HG03460 (cell line): ENCODE measurements at regions not wholly inside any gene's neighbourhood (a gene's known extent, or its start where the extent isn't known, plus 50 kb on each side); places are given as distances from the start of the nearest gene placed in this dataset.

Source experiments
- ATAC-seq: cut with Tn5 transposase; IDR thresholded peaks from one replicate; pipeline ENCODE4 v1.9.1; 2021; ENCODE audit not compliant: unreplicated experiment

- ATAC-seq, result no peak
These were observed 125.6 kb upstream of the MCTP2 start for GRCh38 chr15:94105760-94106159.

GRCh38 chr15:94100863-94101262 lies 130.5 kb upstream of the MCTP2 start:
- ATAC-seq, result no peak

- ATAC-seq, result no peak
These were observed 131.8 kb upstream of the MCTP2 start for GRCh38 chr15:94099574-94099960.

GRCh38 chr15:94098921-94099573 lies 132.3 kb upstream of the MCTP2 start:
- ATAC-seq, result no peak

GRCh38 chr15:94097552-94097951 lies 133.8 kb upstream of the MCTP2 start:
- no peak for ATAC-seq

GRCh38 chr15:94094310-94094709 lies 137.1 kb upstream of the MCTP2 start:
- ATAC-seq, result no peak

GRCh38 chr15:94086341-94086740 lies 145.0 kb upstream of the MCTP2 start:
- ATAC-seq, result no peak

- no peak for ATAC-seq
These were observed 147.8 kb upstream of the MCTP2 start for GRCh38 chr15:94083467-94084052.

- no peak for ATAC-seq
These were observed 149.5 kb upstream of the MCTP2 start for GRCh38 chr15:94081829-94082228.

GRCh38 chr15:94080989-94081605 lies 150.3 kb upstream of the MCTP2 start:
- ATAC-seq, result no peak

GRCh38 chr15:94080416-94080815 lies 150.9 kb upstream of the MCTP2 start:
- ATAC-seq, result no peak

GRCh38 chr15:94079968-94080367 lies 151.4 kb upstream of the MCTP2 start:
- no peak for ATAC-seq

GRCh38 chr15:94079459-94079858 lies 151.9 kb upstream of the MCTP2 start:
- no peak for ATAC-seq

- no peak for ATAC-seq
These were observed 153.4 kb upstream of the MCTP2 start for GRCh38 chr15:94077938-94078337.

- ATAC-seq, result no peak
These were observed 156.0 kb upstream of the MCTP2 start for GRCh38 chr15:94075349-94075748.

GRCh38 chr15:94070356-94071295 lies 160.7 kb upstream of the MCTP2 start:
- ATAC-seq, result no peak

- no peak for ATAC-seq
These were observed 161.5 kb upstream of the MCTP2 start for GRCh38 chr15:94069844-94070243.

GRCh38 chr15:94066811-94067210 lies 164.6 kb upstream of the MCTP2 start:
- ATAC-seq, result no peak

- no peak for ATAC-seq
These were observed 165.3 kb upstream of the MCTP2 start for GRCh38 chr15:94066046-94066445.

GRCh38 chr15:94064676-94065313 lies 166.6 kb upstream of the MCTP2 start:
- no peak for ATAC-seq

GRCh38 chr15:94061041-94061440 lies 170.3 kb upstream of the MCTP2 start:
- no peak for ATAC-seq
